Endodermal cell (in vitro differentiated cells): ENCODE measurements at regions not wholly inside any gene's neighbourhood (a gene's known extent, or its start where the extent isn't known, plus 50 kb on each side); places are given as distances from the start of the nearest gene placed in this dataset.

ENCODE experiments used
- DNase-seq: peaks from one replicate; pipeline ENCODE4 v3.0.0-alpha.2; 2017
- H3K27ac ChIP-seq: 2 replicates; pipeline ENCODE4 v1.5.1; 2013; ENCODE audit warnings: mild to moderate bottlenecking, low read depth, low read length, moderate library complexity
- H3K27me3 ChIP-seq: 2 replicates; pipeline ENCODE4 v1.6.1; 2013; ENCODE audit warnings: mild to moderate bottlenecking, low read length, moderate library complexity; ENCODE audit not compliant: insufficient read depth, control insufficient read depth, poor library complexity, severe bottlenecking
- H3K36me3 ChIP-seq: 2 replicates; pipeline ENCODE4 v1.7.0; 2013; ENCODE audit warnings: mild to moderate bottlenecking, low read length, moderate library complexity; ENCODE audit not compliant: control insufficient read depth, insufficient read depth
- H3K4me1 ChIP-seq: one replicate; pipeline ENCODE4 v1.7.0; 2013; ENCODE audit warnings: low read length; ENCODE audit not compliant: control insufficient read depth, insufficient read depth
- H3K4me3 ChIP-seq: 2 replicates; pipeline ENCODE4 v1.5.1; 2013; ENCODE audit warnings: mild to moderate bottlenecking, low read length, moderate library complexity
- H3K9ac ChIP-seq: 2 replicates; pipeline ENCODE4 v1.6.1; 2013; ENCODE audit warnings: mild to moderate bottlenecking, low read length, moderate library complexity; ENCODE audit not compliant: poor library complexity, severe bottlenecking; ENCODE audit errors: extremely low read depth
- H3K9me3 ChIP-seq: 2 replicates; pipeline ENCODE4 v1.6.1; 2013; ENCODE audit warnings: mild to moderate bottlenecking, low read length, moderate library complexity; ENCODE audit not compliant: control insufficient read depth
- H3K27ac Mint-ChIP-seq: 2 replicates; pipeline ENCODE4 v1.8.0; 2020; ENCODE audit warnings: mixed read lengths
- H3K27me3 Mint-ChIP-seq: 2 replicates; pipeline ENCODE4 v1.8.0; 2021; ENCODE audit warnings: mild to moderate bottlenecking, mixed read lengths; ENCODE audit not compliant: insufficient read depth
- H3K36me3 Mint-ChIP-seq: 2 replicates; pipeline ENCODE4 v1.8.0; 2020; ENCODE audit warnings: low read depth, mixed read lengths
- H3K4me1 Mint-ChIP-seq: 2 replicates; pipeline ENCODE4 v1.8.0; 2020; ENCODE audit warnings: mixed read lengths
- H3K4me3 Mint-ChIP-seq: 2 replicates; pipeline ENCODE4 v1.8.0; 2020; ENCODE audit warnings: mild to moderate bottlenecking, moderate library complexity, mixed read lengths
- H3K9me3 Mint-ChIP-seq: 2 replicates; pipeline ENCODE4 v1.8.0; 2020; ENCODE audit warnings: mild to moderate bottlenecking, mixed read lengths
- WGBS, 2 experiments: methylation state at CpG; one replicate each; pipeline versions ENCODE4 v1.1.5 to v1.1.7; 2013; ENCODE audit warnings: missing lambda C conversion rate in 2 of 2, mixed read lengths in 1 of 2; ENCODE audit not compliant: insufficient coverage in 1 of 2, insufficient read length in 1 of 2; 5-methylcytosine and 5-hydroxymethylcytosine counted together
- TF ChIP-seq, protein P1 (sequence below): fragments of 200-600 bp; sonication (generic); conservative IDR thresholded peaks from 2 replicates; pipeline ENCODE4 v1.5.0; 2021; ENCODE audit warnings: antibody characterized with exemption, mild to moderate bottlenecking

DNA sequence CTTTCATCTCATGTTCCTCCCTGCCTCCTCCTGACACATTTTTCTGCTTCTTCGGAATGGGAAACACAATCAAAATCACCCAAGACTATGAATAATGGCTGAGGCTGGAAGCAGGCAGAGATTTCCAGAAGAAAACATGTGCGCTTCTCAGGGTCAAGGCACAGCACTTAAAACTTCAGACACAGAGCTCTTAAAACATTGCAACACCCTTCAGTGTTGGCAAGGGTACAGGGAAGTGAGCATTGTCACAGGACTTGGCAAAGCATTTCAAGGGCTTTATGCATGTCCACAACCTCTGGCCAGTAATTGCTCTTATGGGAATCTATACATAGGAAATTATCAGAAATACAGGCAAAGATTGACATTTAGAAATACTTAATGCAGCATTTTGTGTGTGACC, 477.6 kb upstream of the KLHL29 start:
- Histone ChIP-seq H3K27me3 (no peaks in the 10 kb centered on the region), H3K4me3 (no peak overlapping the region), H3K4me1 (no peaks in the 10 kb centered on the region), H3K9me3 (no peaks in the 10 kb centered on the region), H3K9ac (no peak overlapping the region), H3K27ac (no peak overlapping the region), H3K36me3 (no peaks in the 10 kb centered on the region)
- Mint-ChIP-seq H3K4me3 (no peak overlapping the region), H3K9me3 (no peaks in the 10 kb centered on the region), H3K36me3 (no peaks in the 10 kb centered on the region), H3K4me1 (no peaks in the 10 kb centered on the region), H3K27ac (no peak overlapping the region), H3K27me3 (no peaks in the 10 kb centered on the region)
- DNase-seq: no peak
- 93 to 100% methylated on average over 1 to 2 of the region's 2 CpGs for WGBS, 2 experiments
- TF ChIP-seq, protein P1, sequence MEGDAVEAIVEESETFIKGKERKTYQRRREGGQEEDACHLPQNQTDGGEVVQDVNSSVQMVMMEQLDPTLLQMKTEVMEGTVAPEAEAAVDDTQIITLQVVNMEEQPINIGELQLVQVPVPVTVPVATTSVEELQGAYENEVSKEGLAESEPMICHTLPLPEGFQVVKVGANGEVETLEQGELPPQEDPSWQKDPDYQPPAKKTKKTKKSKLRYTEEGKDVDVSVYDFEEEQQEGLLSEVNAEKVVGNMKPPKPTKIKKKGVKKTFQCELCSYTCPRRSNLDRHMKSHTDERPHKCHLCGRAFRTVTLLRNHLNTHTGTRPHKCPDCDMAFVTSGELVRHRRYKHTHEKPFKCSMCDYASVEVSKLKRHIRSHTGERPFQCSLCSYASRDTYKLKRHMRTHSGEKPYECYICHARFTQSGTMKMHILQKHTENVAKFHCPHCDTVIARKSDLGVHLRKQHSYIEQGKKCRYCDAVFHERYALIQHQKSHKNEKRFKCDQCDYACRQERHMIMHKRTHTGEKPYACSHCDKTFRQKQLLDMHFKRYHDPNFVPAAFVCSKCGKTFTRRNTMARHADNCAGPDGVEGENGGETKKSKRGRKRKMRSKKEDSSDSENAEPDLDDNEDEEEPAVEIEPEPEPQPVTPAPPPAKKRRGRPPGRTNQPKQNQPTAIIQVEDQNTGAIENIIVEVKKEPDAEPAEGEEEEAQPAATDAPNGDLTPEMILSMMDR: no peak

GRCh38 chr2:22912398-22912797, 472.6 kb upstream of the KLHL29 start:
- Histone ChIP-seq H3K9me3 (no peaks in the 10 kb centered on the region), H3K4me3 (no peak overlapping the region), H3K4me1 (peaks cover 4% of the 10 kb centered on the region), H3K9ac (no peak overlapping the region), H3K27me3 (no peaks in the 10 kb centered on the region), H3K36me3 (no peaks in the 10 kb centered on the region), H3K27ac (no peak overlapping the region)
- H3K27me3 Mint-ChIP-seq: no peaks in the 10 kb centered on the region
- WGBS, 2 experiments: 86 to 97% methylated on average over 3 of the region's 3 CpGs
- H3K36me3 Mint-ChIP-seq: no peaks in the 10 kb centered on the region
- no peak overlapping the region for H3K27ac Mint-ChIP-seq
- no peak for DNase-seq
- TF ChIP-seq, protein P1: no peak
- H3K4me3 Mint-ChIP-seq: no peak overlapping the region
- H3K9me3 Mint-ChIP-seq: no peaks in the 10 kb centered on the region
- H3K4me1 Mint-ChIP-seq: no peaks in the 10 kb centered on the region

- TF ChIP-seq, protein P1: no peak
- no peaks in the 10 kb centered on the region for H3K36me3 ChIP-seq
These were observed 455.0 kb upstream of the KLHL29 start for GRCh38 chr2:22929998-22930397.

More at GRCh38 chr2:22929998-22930397, 455.0 kb upstream of the KLHL29 start:
- no peaks in the 10 kb centered on the region for H3K36me3 Mint-ChIP-seq
- no peak overlapping the region for H3K27ac Mint-ChIP-seq
- DNase-seq: no peak
- H3K4me3 ChIP-seq: no peak overlapping the region
- H3K27me3 ChIP-seq: no peaks in the 10 kb centered on the region
- H3K9me3 Mint-ChIP-seq: no peaks in the 10 kb centered on the region
- H3K4me1 Mint-ChIP-seq: peaks cover 4% of the 10 kb centered on the region
- H3K4me1 ChIP-seq: no peaks in the 10 kb centered on the region
- no peaks in the 10 kb centered on the region for H3K9me3 ChIP-seq
- peaks cover 12% of the 10 kb centered on the region for H3K27me3 Mint-ChIP-seq
- WGBS, 2 experiments: 87% methylated on average over 1 of the region's 1 CpG; no CpG with 5 or more reads in 1 of the 2 experiments
- H3K27ac ChIP-seq: no peak overlapping the region
- no peak overlapping the region for H3K9ac ChIP-seq
- no peak overlapping the region for H3K4me3 Mint-ChIP-seq
